IMR-90 (cell line): ENCODE measurements at regions not wholly inside any gene's neighbourhood (a gene's known extent, or its start where the extent isn't known, plus 50 kb on each side); places are given as distances from the start of the nearest gene placed in this dataset.

Experiments
- ATAC-seq: fragments of 200-7000 bp; cut with Tn5 transposase; 2 replicates; pipeline ENCODE4 v1.9.1; 2020; ENCODE audit warnings: low read depth, mild to moderate bottlenecking, moderate library complexity
- BruUV-seq: library from RNA; stranded (reverse); fragments of 400-500 nt; replicated peaks from 2 replicates; lab custom pipeline; 2021; lab: Mats Ljungman, UMichigan
- CTCF ChIA-PET: fragments of 300-600 bp; formaldehyde crosslinking; extraction: SDS; loops from one replicate; lab custom pipeline; 2021; ENCODE audit warnings: antibody characterized with exemption; lab: Yijun Ruan, JAX
- POLR2A ChIA-PET: fragments of 300-600 bp; sonication (Branson Sonifier 250); formaldehyde crosslinking; loops from one replicate; lab custom pipeline; 2022; ENCODE audit warnings: antibody characterized with exemption; ENCODE audit not compliant: unreplicated experiment; lab: Charles Lee
- DNase-seq: peaks from one replicate; pipeline ENCODE4 v3.0.0; 2013
- H2AFZ ChIP-seq: replicated peaks from 2 replicates; pipeline ENCODE3; 2013; ENCODE audit warnings: low read length, mild to moderate bottlenecking; ENCODE audit not compliant: poor library complexity
- H2AK5ac ChIP-seq: 2 replicates; pipeline ENCODE4 v1.6.1; 2013; ENCODE audit warnings: low read depth, low read length, inconsistent platforms
- H2AK9ac ChIP-seq: replicated peaks from 2 replicates; pipeline ENCODE3; 2013; ENCODE audit warnings: mild to moderate bottlenecking, low read depth, low read length, moderate library complexity; ENCODE audit not compliant: poor library complexity
- H2BK120ac ChIP-seq: 2 replicates; pipeline ENCODE4 v1.6.1; 2013; ENCODE audit warnings: low read depth, low read length, inconsistent platforms
- H2BK15ac ChIP-seq: 3 replicates; pipeline ENCODE4 v1.6.1; 2013; ENCODE audit warnings: low read depth, low read length, inconsistent platforms
- H2BK20ac ChIP-seq: 2 replicates; pipeline ENCODE4 v1.6.1; 2013; ENCODE audit warnings: low read depth, mild to moderate bottlenecking, inconsistent platforms, low read length, moderate library complexity
- H2BK5ac ChIP-seq: 2 replicates; pipeline ENCODE4 v1.6.1; 2013; ENCODE audit warnings: mild to moderate bottlenecking, low read depth, low read length, inconsistent platforms; ENCODE audit not compliant: poor library complexity, severe bottlenecking
- H3K14ac ChIP-seq: replicated peaks from 2 replicates; pipeline ENCODE4 v1.6.1; 2013; ENCODE audit warnings: low read depth, low read length, inconsistent platforms
- H3K18ac ChIP-seq: 2 replicates; pipeline ENCODE4 v1.6.1; 2013; ENCODE audit warnings: low read depth, low read length, control low read depth
- H3K23ac ChIP-seq: 2 replicates; pipeline ENCODE4 v1.6.1; 2013; ENCODE audit warnings: low read depth, low read length, inconsistent platforms
- H3K27ac ChIP-seq: 2 replicates; pipeline ENCODE4 v1.5.1; 2013; ENCODE audit warnings: mild to moderate bottlenecking, control low read depth, low read length; ENCODE audit not compliant: insufficient read depth
- H3K27me3 ChIP-seq: 2 replicates; pipeline ENCODE4 v1.6.1; 2013; ENCODE audit warnings: low read length; ENCODE audit not compliant: control insufficient read depth, insufficient read depth
- H3K36me3 ChIP-seq: 2 replicates; pipeline ENCODE4 v1.6.1; 2013; ENCODE audit warnings: low read length, mixed read lengths; ENCODE audit not compliant: control insufficient read depth, insufficient read depth
- H3K4ac ChIP-seq: 2 replicates; pipeline ENCODE4 v1.6.1; 2013; ENCODE audit warnings: low read depth, low read length, inconsistent platforms
- H3K4me1 ChIP-seq: 2 replicates; pipeline ENCODE4 v1.6.1; 2013; ENCODE audit warnings: low read length, mixed read lengths; ENCODE audit not compliant: control insufficient read depth, insufficient read depth
- H3K4me2 ChIP-seq: 2 replicates; pipeline ENCODE4 v1.6.1; 2013; ENCODE audit warnings: low read depth, mild to moderate bottlenecking, control low read depth, low read length, moderate library complexity
- H3K4me3 ChIP-seq: 2 replicates; pipeline ENCODE4 v1.5.1; 2013; ENCODE audit warnings: low read depth, mild to moderate bottlenecking, control low read depth, low read length, moderate library complexity; ENCODE audit not compliant: insufficient read depth
- H3K56ac ChIP-seq: 2 replicates; pipeline ENCODE4 v1.6.1; 2013; ENCODE audit warnings: low read length, inconsistent platforms; ENCODE audit not compliant: insufficient read depth; ENCODE audit errors: extremely low read depth
- H3K79me1 ChIP-seq, 2 experiments: 2 replicates each; pipeline ENCODE4 v1.6.1; 2013; ENCODE audit warnings: low read length in 2 of 2, inconsistent platforms in 1 of 2, low read depth in 1 of 2
- H3K9ac ChIP-seq: 2 replicates; pipeline ENCODE4 v1.6.1; 2013; ENCODE audit warnings: low read depth, low read length, control low read depth
- H3K9me1 ChIP-seq: 2 replicates; pipeline ENCODE4 v1.6.1; 2013; ENCODE audit warnings: low read length, inconsistent platforms; ENCODE audit not compliant: insufficient read depth
- H3K9me3 ChIP-seq: 2 replicates; pipeline ENCODE4 v1.6.1; 2013; ENCODE audit warnings: low read length; ENCODE audit not compliant: control insufficient read depth, insufficient read depth
- H4K20me1 ChIP-seq: 2 replicates; pipeline ENCODE4 v1.6.1; 2013; ENCODE audit warnings: low read length, inconsistent platforms; ENCODE audit not compliant: insufficient read depth
- H4K5ac ChIP-seq: 2 replicates; pipeline ENCODE4 v1.6.1; 2013; ENCODE audit warnings: mild to moderate bottlenecking, low read depth, low read length, control low read depth
- H4K8ac ChIP-seq, 2 experiments: 2 replicates each; pipeline ENCODE4 v1.6.1; 2013; ENCODE audit warnings: low read depth in 2 of 2, low read length in 2 of 2, control low read depth in 1 of 2, inconsistent platforms in 1 of 2
- H4K91ac ChIP-seq: 2 replicates; pipeline ENCODE4 v1.6.1; 2013; ENCODE audit warnings: low read depth, low read length, inconsistent platforms; ENCODE audit not compliant: insufficient read depth
- BHLHE40 ChIP-seq: fragments of 150-350 bp; IDR thresholded peaks from 2 replicates; pipeline ENCODE4 v1.6.1; 2016; ENCODE audit warnings: mild to moderate bottlenecking, low read depth, low read length
- CEBPB ChIP-seq: IDR thresholded peaks from 2 replicates; pipeline ENCODE4 v1.6.1; 2012; ENCODE audit warnings: low read depth, low read length, improper control_type of control experiment
- CHD1 ChIP-seq: IDR thresholded peaks from 2 replicates; pipeline ENCODE4 v1.6.1; 2012; ENCODE audit warnings: low read depth, low read length, improper control_type of control experiment
- CTCF ChIP-seq: conservative IDR thresholded peaks from 2 replicates; pipeline ENCODE4 v1.5.1; 2012; ENCODE audit warnings: mild to moderate bottlenecking, low read depth, low read length, improper control_type of control experiment
- ELK1 ChIP-seq: fragments of 150-350 bp; IDR thresholded peaks from 2 replicates; pipeline ENCODE4 v1.6.1; 2016; ENCODE audit warnings: low read depth, mild to moderate bottlenecking, low read length, moderate library complexity, borderline replicate concordance
- FOS ChIP-seq: fragments of 150-350 bp; IDR thresholded peaks from 2 replicates; pipeline ENCODE4 v1.6.1; 2016; ENCODE audit warnings: low read depth, low read length
- MAFK ChIP-seq: IDR thresholded peaks from 2 replicates; pipeline ENCODE4 v1.6.1; 2012; ENCODE audit warnings: low read depth, low read length, improper control_type of control experiment
- MAZ ChIP-seq: IDR thresholded peaks from 2 replicates; pipeline ENCODE4 v1.6.1; 2012; ENCODE audit warnings: low read depth, mild to moderate bottlenecking, low read length, improper control_type of control experiment, moderate library complexity, borderline replicate concordance
- MXI1 ChIP-seq: IDR thresholded peaks from 2 replicates; pipeline ENCODE4 v1.6.1; 2012; ENCODE audit warnings: low read depth, mild to moderate bottlenecking, low read length, moderate library complexity, borderline replicate concordance
- NFE2L2 ChIP-seq: fragments of 150-350 bp; IDR thresholded peaks from 2 replicates; pipeline ENCODE4 v1.6.1; 2016; ENCODE audit warnings: low read depth, mild to moderate bottlenecking, low read length
- POLR2A ChIP-seq: IDR thresholded peaks from 2 replicates; pipeline ENCODE4 v1.6.1; 2012; ENCODE audit warnings: mild to moderate bottlenecking, low read depth, low read length
- RAD21 ChIP-seq: IDR thresholded peaks from 2 replicates; pipeline ENCODE4 v1.6.1; 2012; ENCODE audit warnings: low read length, improper control_type of control experiment
- RCOR1 ChIP-seq: IDR thresholded peaks from 2 replicates; pipeline ENCODE4 v1.6.1; 2012; ENCODE audit warnings: mild to moderate bottlenecking, low read length, improper control_type of control experiment; ENCODE audit not compliant: insufficient replicate concordance
- RFX5 ChIP-seq: IDR thresholded peaks from 2 replicates; pipeline ENCODE4 v1.8.0; 2012; ENCODE audit warnings: low read depth, mild to moderate bottlenecking, low read length, moderate library complexity
- SMC3 ChIP-seq: fragments of 150-350 bp; IDR thresholded peaks from 2 replicates; pipeline ENCODE4 v1.6.1; 2016; ENCODE audit warnings: low read depth, mild to moderate bottlenecking, antibody characterized with exemption, low read length, moderate library complexity
- USF2 ChIP-seq: fragments of 150-350 bp; IDR thresholded peaks from 2 replicates; pipeline ENCODE4 v1.6.1; 2017; ENCODE audit warnings: mild to moderate bottlenecking, antibody characterized with exemption, low read length, low read depth
- WGBS, 2 experiments: methylation state at CpG; one replicate each; pipeline versions ENCODE4 v1.1.5 to v1.1.7; 2013; ENCODE audit warnings: missing lambda C conversion rate in 2 of 2; ENCODE audit not compliant: insufficient read length in 1 of 2; ENCODE audit errors: extremely low coverage in 2 of 2; 5-methylcytosine and 5-hydroxymethylcytosine counted together
- dilution Hi-C: fragments of 300-500 bp; cut with HindIII; formaldehyde crosslinking; loops from one replicate; pipeline ENCODE4 v1.14.3; 2018; ENCODE audit warnings: low sequenced_read_pairs; ENCODE audit not compliant: unreplicated experiment
- in situ Hi-C: fragments of 300-500 bp; cut with MboI; formaldehyde crosslinking; loops from 3 replicates; pipeline ENCODE4 v1.14.3; 2019; ENCODE audit warnings: low sequenced_read_pairs, inconsistent platforms, mixed read lengths
- intact Hi-C: fragments of 100-400 bp; cut with micrococcal nuclease; formaldehyde crosslinking; loops from 2 replicates; pipeline ENCODE4 v1.10.0; 2022

- no peak overlapping the region for H2BK15ac ChIP-seq
- H3K18ac ChIP-seq, result no peak overlapping the region
- no peak overlapping the region for H2AFZ ChIP-seq
- H2BK120ac ChIP-seq, result no peak overlapping the region
- no peak overlapping the region for H2AK5ac ChIP-seq
- no peak overlapping the region for H3K4ac ChIP-seq
- dilution Hi-C loops, result no loop called here
- no peaks in the 10 kb centered on the region for H3K79me1 ChIP-seq
- H3K23ac ChIP-seq, result no peak overlapping the region
- TF ChIP-seq MAFK (no peak), ELK1 (no peak), CHD1 (no peak), MXI1 (no peak), RFX5 (no peak), MAZ (no peak), FOS (no peak), CEBPB (no peak), BHLHE40 (no peak), RCOR1 (no peak), CTCF (no peak), NFE2L2 (no peak), USF2 (no peak), RAD21 (no peak), POLR2A (no peak), SMC3 (no peak)
- H3K4me3 ChIP-seq, result no peak overlapping the region
- no peaks in the 10 kb centered on the region for H3K36me3 ChIP-seq
- H3K9ac ChIP-seq, result no peak overlapping the region
- H3K4me2 ChIP-seq, result no peak overlapping the region
- in situ Hi-C loops, result no loop called here
- H4K91ac ChIP-seq, result no peak overlapping the region
- peaks cover 4% of the 10 kb centered on the region; the same call in 1 of the 2 replicates for H3K4me1 ChIP-seq
- H3K27me3 ChIP-seq, result peaks cover 1% of the 10 kb centered on the region; the same call in 1 of the 2 replicates
- ChIA-PET POLR2A (no interaction called here), CTCF (no interaction called here)
- no peaks in the 10 kb centered on the region; the same call in 1 of the 2 replicates for H3K9me1 ChIP-seq
- H3K56ac ChIP-seq, result no peak overlapping the region
- no peak overlapping the region for H2BK5ac ChIP-seq
- no peaks in the 10 kb centered on the region for H3K9me3 ChIP-seq
- H3K27ac ChIP-seq, result no peak overlapping the region
- H2BK20ac ChIP-seq, result no peak overlapping the region
- DNase-seq (no peak), ATAC-seq (no peak)
- BruUV-seq, result no TSS peak
- H3K14ac ChIP-seq, result no peak overlapping the region
- H4K20me1 ChIP-seq, result no peaks in the 10 kb centered on the region
- no peak overlapping the region for H4K5ac ChIP-seq
- H2AK9ac ChIP-seq, result no peak overlapping the region
- H4K8ac ChIP-seq, result no peak overlapping the region
- intact Hi-C loops, result no loop called here
- 75% methylated on average over 4 of the region's 8 CpGs; no CpG with 5 or more reads in 1 of the 2 experiments for WGBS, 2 experiments
Observed at GRCh38 chr10:78471326-78471722, 437.7 kb downstream of the RPS24 start.
